HEK293 (cell line): ENCODE measurements at regions not wholly inside any gene's neighbourhood (a gene's known extent, or its start where the extent isn't known, plus 50 kb on each side); places are given as distances from the start of the nearest gene placed in this dataset.

Experiments used
- CTCF ChIP-seq: fragments of 450-650 bp; formaldehyde crosslinking; IDR thresholded peaks from 2 replicates; pipeline ENCODE4 v1.5.1; 2016; ENCODE audit warnings: missing biosample characterization, missing genetic modification characterization
- FEZF1 ChIP-seq: fragments of 450-650 bp; formaldehyde crosslinking; IDR thresholded peaks from 2 replicates; pipeline ENCODE4 v1.5.1; 2016; ENCODE audit warnings: missing biosample characterization, missing genetic modification characterization
- SP2 ChIP-seq: fragments of 450-650 bp; formaldehyde crosslinking; IDR thresholded peaks from 2 replicates; pipeline ENCODE4 v1.5.1; 2016; ENCODE audit warnings: missing biosample characterization, missing genetic modification characterization
- TCF7L2 ChIP-seq: IDR thresholded peaks from 2 replicates; pipeline ENCODE4 v1.6.1; 2011; ENCODE audit warnings: low read depth, mild to moderate bottlenecking, inconsistent platforms, low read length, moderate library complexity, borderline replicate concordance
- ZEB2 ChIP-seq: fragments of 450-650 bp; formaldehyde crosslinking; IDR thresholded peaks from 2 replicates; pipeline ENCODE4 v1.5.1; 2016; ENCODE audit warnings: missing biosample characterization, missing genetic modification characterization
- ZNF138 ChIP-seq: fragments of 450-650 bp; formaldehyde crosslinking; IDR thresholded peaks from 2 replicates; pipeline ENCODE4 v1.5.1; 2016; ENCODE audit warnings: missing biosample characterization, missing genetic modification characterization, borderline replicate concordance
- ZNF146 ChIP-seq: fragments of 450-650 bp; formaldehyde crosslinking; IDR thresholded peaks from 2 replicates; pipeline ENCODE4 v1.5.1; 2016; ENCODE audit warnings: missing biosample characterization, missing genetic modification characterization
- ZNF148 ChIP-seq: fragments of 450-650 bp; formaldehyde crosslinking; IDR thresholded peaks from 2 replicates; pipeline ENCODE4 v1.5.0; 2017; ENCODE audit warnings: missing biosample characterization, missing genetic modification characterization, borderline replicate concordance
- ZNF24 ChIP-seq: fragments of 450-650 bp; formaldehyde crosslinking; IDR thresholded peaks from 2 replicates; pipeline ENCODE4 v1.5.1; 2016; ENCODE audit warnings: missing biosample characterization, missing genetic modification characterization
- ZNF501 ChIP-seq: fragments of 450-650 bp; formaldehyde crosslinking; IDR thresholded peaks from 2 replicates; pipeline ENCODE4 v1.5.1; 2016; ENCODE audit warnings: missing biosample characterization, missing genetic modification characterization
- ZNF558 ChIP-seq: fragments of 450-650 bp; formaldehyde crosslinking; IDR thresholded peaks from 2 replicates; pipeline ENCODE4 v1.5.1; 2016; ENCODE audit warnings: missing biosample characterization, missing genetic modification characterization
- ZNF561 ChIP-seq: fragments of 450-650 bp; IDR thresholded peaks from 2 replicates; pipeline ENCODE4 v1.5.1; 2018; ENCODE audit warnings: missing biosample characterization, missing genetic modification characterization, borderline replicate concordance
- ZNF777 ChIP-seq: fragments of 450-650 bp; formaldehyde crosslinking; IDR thresholded peaks from 2 replicates; pipeline ENCODE4 v1.5.1; 2017; ENCODE audit warnings: missing biosample characterization, missing genetic modification characterization, borderline replicate concordance
- TF ChIP-seq, protein P1 (sequence below): fragments of 450-650 bp; formaldehyde crosslinking; IDR thresholded peaks from 2 replicates; pipeline ENCODE4 v1.5.1; 2016; ENCODE audit warnings: missing biosample characterization, missing genetic modification characterization, borderline replicate concordance

GRCh38 chr11:23789938-23790371, 706.9 kb upstream of the LUZP2 start:
- TF ChIP-seq CTCF (tag by site-specific recombination) (no peak), ZNF138 (no peak), ZEB2 (tag by site-specific recombination) (no peak), ZNF146 (tag by site-specific recombination) (no peak), ZNF561 (tag by site-specific recombination) (no peak), ZNF501 (no peak), ZNF24 (tag by site-specific recombination) (no peak), ZNF148 (tag by site-specific recombination) (no peak), ZNF558 (no peak), ZNF777 (tag by site-specific recombination) (no peak), SP2 (tag by site-specific recombination) (no peak), TCF7L2 (no peak), FEZF1 (no peak)
- TF ChIP-seq, protein P1, sequence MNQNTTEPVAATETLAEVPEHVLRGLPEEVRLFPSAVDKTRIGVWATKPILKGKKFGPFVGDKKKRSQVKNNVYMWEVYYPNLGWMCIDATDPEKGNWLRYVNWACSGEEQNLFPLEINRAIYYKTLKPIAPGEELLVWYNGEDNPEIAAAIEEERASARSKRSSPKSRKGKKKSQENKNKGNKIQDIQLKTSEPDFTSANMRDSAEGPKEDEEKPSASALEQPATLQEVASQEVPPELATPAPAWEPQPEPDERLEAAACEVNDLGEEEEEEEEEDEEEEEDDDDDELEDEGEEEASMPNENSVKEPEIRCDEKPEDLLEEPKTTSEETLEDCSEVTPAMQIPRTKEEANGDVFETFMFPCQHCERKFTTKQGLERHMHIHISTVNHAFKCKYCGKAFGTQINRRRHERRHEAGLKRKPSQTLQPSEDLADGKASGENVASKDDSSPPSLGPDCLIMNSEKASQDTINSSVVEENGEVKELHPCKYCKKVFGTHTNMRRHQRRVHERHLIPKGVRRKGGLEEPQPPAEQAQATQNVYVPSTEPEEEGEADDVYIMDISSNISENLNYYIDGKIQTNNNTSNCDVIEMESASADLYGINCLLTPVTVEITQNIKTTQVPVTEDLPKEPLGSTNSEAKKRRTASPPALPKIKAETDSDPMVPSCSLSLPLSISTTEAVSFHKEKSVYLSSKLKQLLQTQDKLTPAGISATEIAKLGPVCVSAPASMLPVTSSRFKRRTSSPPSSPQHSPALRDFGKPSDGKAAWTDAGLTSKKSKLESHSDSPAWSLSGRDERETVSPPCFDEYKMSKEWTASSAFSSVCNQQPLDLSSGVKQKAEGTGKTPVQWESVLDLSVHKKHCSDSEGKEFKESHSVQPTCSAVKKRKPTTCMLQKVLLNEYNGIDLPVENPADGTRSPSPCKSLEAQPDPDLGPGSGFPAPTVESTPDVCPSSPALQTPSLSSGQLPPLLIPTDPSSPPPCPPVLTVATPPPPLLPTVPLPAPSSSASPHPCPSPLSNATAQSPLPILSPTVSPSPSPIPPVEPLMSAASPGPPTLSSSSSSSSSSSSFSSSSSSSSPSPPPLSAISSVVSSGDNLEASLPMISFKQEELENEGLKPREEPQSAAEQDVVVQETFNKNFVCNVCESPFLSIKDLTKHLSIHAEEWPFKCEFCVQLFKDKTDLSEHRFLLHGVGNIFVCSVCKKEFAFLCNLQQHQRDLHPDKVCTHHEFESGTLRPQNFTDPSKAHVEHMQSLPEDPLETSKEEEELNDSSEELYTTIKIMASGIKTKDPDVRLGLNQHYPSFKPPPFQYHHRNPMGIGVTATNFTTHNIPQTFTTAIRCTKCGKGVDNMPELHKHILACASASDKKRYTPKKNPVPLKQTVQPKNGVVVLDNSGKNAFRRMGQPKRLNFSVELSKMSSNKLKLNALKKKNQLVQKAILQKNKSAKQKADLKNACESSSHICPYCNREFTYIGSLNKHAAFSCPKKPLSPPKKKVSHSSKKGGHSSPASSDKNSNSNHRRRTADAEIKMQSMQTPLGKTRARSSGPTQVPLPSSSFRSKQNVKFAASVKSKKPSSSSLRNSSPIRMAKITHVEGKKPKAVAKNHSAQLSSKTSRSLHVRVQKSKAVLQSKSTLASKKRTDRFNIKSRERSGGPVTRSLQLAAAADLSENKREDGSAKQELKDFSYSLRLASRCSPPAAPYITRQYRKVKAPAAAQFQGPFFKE (tag by site-specific recombination), result no peak
